ENCODE measurements at regions not wholly inside any gene's neighbourhood (a gene's known extent, or its start where the extent isn't known, plus 50 kb on each side); places are given as distances from the start of the nearest gene placed in this dataset.

DNA sequence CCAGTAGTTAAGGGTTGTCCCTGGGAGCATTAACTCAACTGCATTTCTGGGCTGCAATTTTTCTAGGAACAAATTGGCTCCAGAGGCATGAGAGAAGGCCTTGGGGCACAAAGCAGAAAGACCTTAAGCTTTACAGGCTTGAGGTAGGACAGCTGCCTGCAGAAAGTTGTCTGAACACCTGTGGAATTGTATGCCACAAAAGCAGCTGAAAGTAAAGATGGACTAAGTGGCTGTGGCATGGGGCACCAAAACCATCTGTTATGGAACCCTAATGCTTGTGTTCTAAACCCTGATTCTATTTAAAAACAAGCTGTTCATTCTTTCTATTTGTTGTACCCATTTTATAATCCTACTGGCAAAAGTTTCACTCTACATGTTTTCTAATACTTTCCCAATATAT is 515.2 kb downstream of the GLUD2 start (continued):
- no peak for TF ChIP-seq ZNF18 (tag by site-specific recombination; IDR thresholded peaks at IDR 0.05)

- ChIA-PET CTCF (no interaction called here), POLR2A (no interaction called here)
- TF ChIP-seq ZNF677 (tag by site-specific recombination; IDR thresholded peaks at IDR 0.05) (no peak), RBAK (tag by site-specific recombination; IDR thresholded peaks at IDR 0.05) (no peak), WT1 (tag by site-specific recombination; IDR thresholded peaks at IDR 0.05) (no peak), ZBTB26 (tag by site-specific recombination; optimal IDR thresholded peaks at IDR 0.05) (no peak)
- TF ChIP-seq, protein P1, sequence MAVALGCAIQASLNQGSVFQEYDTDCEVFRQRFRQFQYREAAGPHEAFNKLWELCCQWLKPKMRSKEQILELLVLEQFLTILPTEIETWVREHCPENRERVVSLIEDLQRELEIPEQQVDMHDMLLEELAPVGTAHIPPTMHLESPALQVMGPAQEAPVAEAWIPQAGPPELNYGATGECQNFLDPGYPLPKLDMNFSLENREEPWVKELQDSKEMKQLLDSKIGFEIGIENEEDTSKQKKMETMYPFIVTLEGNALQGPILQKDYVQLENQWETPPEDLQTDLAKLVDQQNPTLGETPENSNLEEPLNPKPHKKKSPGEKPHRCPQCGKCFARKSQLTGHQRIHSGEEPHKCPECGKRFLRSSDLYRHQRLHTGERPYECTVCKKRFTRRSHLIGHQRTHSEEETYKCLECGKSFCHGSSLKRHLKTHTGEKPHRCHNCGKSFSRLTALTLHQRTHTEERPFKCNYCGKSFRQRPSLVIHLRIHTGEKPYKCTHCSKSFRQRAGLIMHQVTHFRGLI (tag by site-specific recombination; IDR thresholded peaks at IDR 0.05), result no peak
- H3K27ac ChIP-seq (ENCODE audit: extremely low read depth, low read depth, low read length), result no peak overlapping the region
- H3K4me3 ChIP-seq (ENCODE audit: low read depth, low read length), result no peak overlapping the region
- no peaks in the 10 kb centered on the region; the same call in 1 of the 2 replicates for H3K9me3 ChIP-seq (ENCODE audit: control insufficient read depth, insufficient read depth, low read depth, low read length)
- H3K36me3 ChIP-seq (ENCODE audit: control insufficient read depth in 2 of 2, insufficient read depth in 1 of 2, low read length in 2 of 2), result no peaks in the 10 kb centered on the region
- H3K4me1 ChIP-seq (ENCODE audit: control insufficient read depth, insufficient read depth, low read length), result no peaks in the 10 kb centered on the region
Observed at GRCh38 chrX:121569609-121570008, 522.2 kb downstream of the GLUD2 start.

GRCh38 chrX:121570072-121570841 is 522.8 kb downstream of the GLUD2 start:
- H3K27ac ChIP-seq (ENCODE audit: extremely low read depth, low read depth, low read length), result no peak overlapping the region
- no peak for TF ChIP-seq KLF8 (tag by site-specific recombination; IDR thresholded peaks at IDR 0.05)
- TF ChIP-seq ZNF521 (tag by site-specific recombination; IDR thresholded peaks at IDR 0.05), result no peak
- no peak for TF ChIP-seq ZXDB (tag by site-specific recombination; IDR thresholded peaks at IDR 0.05)
- TF ChIP-seq ZNF214 (tag by site-specific recombination; IDR thresholded peaks at IDR 0.05; ENCODE audit: borderline replicate concordance), result no peak
- TF ChIP-seq ZNF266 (tag by site-specific recombination; IDR thresholded peaks at IDR 0.05; ENCODE audit: low read depth), result no peak
- TF ChIP-seq ZNF704 (tag by site-specific recombination; IDR thresholded peaks at IDR 0.05), result no peak
- TF ChIP-seq, protein P2, sequence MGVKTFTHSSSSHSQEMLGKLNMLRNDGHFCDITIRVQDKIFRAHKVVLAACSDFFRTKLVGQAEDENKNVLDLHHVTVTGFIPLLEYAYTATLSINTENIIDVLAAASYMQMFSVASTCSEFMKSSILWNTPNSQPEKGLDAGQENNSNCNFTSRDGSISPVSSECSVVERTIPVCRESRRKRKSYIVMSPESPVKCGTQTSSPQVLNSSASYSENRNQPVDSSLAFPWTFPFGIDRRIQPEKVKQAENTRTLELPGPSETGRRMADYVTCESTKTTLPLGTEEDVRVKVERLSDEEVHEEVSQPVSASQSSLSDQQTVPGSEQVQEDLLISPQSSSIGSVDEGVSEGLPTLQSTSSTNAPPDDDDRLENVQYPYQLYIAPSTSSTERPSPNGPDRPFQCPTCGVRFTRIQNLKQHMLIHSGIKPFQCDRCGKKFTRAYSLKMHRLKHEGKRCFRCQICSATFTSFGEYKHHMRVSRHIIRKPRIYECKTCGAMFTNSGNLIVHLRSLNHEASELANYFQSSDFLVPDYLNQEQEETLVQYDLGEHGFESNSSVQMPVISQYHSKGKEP (tag by site-specific recombination; IDR thresholded peaks at IDR 0.05), result no peak
- TF ChIP-seq GFI1B (tag by site-specific recombination; IDR thresholded peaks at IDR 0.05), result no peak
- no peaks in the 10 kb centered on the region for H3K4me1 ChIP-seq (ENCODE audit: control insufficient read depth, insufficient read depth, low read length)
- H3K9me3 ChIP-seq (ENCODE audit: control insufficient read depth, insufficient read depth, low read depth, low read length), result no peaks in the 10 kb centered on the region; the same call in 1 of the 2 replicates
- ChIA-PET CTCF (no interaction called here), POLR2A (no interaction called here)
- H3K36me3 ChIP-seq (ENCODE audit: control insufficient read depth in 2 of 2, insufficient read depth in 1 of 2, low read length in 2 of 2), result no peaks in the 10 kb centered on the region
- H3K4me3 ChIP-seq (ENCODE audit: low read depth, low read length), result no peak overlapping the region
